Suprapubic skin (tissue), 3 donors: ENCODE measurements at regions not wholly inside any gene's neighbourhood (a gene's known extent, or its start where the extent isn't known, plus 50 kb on each side); places are given as distances from the start of the nearest gene placed in this dataset.

Experiments used
- CTCF ChIP-seq, 2 donors: fragments of 200-600 bp in 1 of 2; fragments of 450-650 bp in 1 of 2; sonication (generic) in 1 of 2; IDR thresholded peaks; one replicate each; pipeline ENCODE4 v1.5.1; 2016 to 2019; ENCODE audit warnings: antibody characterized with exemption in 2 of 2, mild to moderate bottlenecking in 1 of 2, moderate library complexity in 1 of 2
- POLR2A ChIP-seq, 2 donors: fragments of 450-650 bp; IDR thresholded peaks; one replicate each; pipeline ENCODE4 v1.6.1; 2017; ENCODE audit warnings: antibody characterized with exemption in 2 of 2, mild to moderate bottlenecking in 2 of 2, moderate library complexity in 2 of 2

- TF ChIP-seq POLR2A (IDR thresholded peaks at IDR 0.05) = no peak
- TF ChIP-seq CTCF (IDR thresholded peaks at IDR 0.05) = no peak
Measured at GRCh38 chr1:5572794-5573193, 419.4 kb downstream of the NPHP4 start.
